ENCODE measurements at regions not wholly inside any gene's neighbourhood (a gene's known extent, or its start where the extent isn't known, plus 50 kb on each side); places are given as distances from the start of the nearest gene placed in this dataset.

- DNase-seq (ENCODE audit: low spot score), result no peak
Observed at GRCh38 chr21:40985370-40985769, 138.4 kb upstream of the DSCAM start.

- no peak for DNase-seq (ENCODE audit: low spot score)
Observed at GRCh38 chr21:40990366-40990765, 143.4 kb upstream of the DSCAM start.

- DNase-seq (ENCODE audit: low spot score), result no peak
Observed at GRCh38 chr21:40997831-40998230, 150.9 kb upstream of the DSCAM start.

GRCh38 chr21:41000838-41001237, 153.9 kb upstream of the DSCAM start:
- no peak for DNase-seq (ENCODE audit: low spot score)

- DNase-seq (ENCODE audit: low spot score), result no peak
Observed at GRCh38 chr21:41006636-41007035, 159.7 kb upstream of the DSCAM start.

GRCh38 chr21:41008351-41008750, 159.6 kb upstream of the BACE2 start:
- no peak for DNase-seq (ENCODE audit: low spot score)

GRCh38 chr21:41008974-41009373, 159.0 kb upstream of the BACE2 start:
- DNase-seq (ENCODE audit: low spot score), result no peak

GRCh38 chr21:41009398-41010100, 158.4 kb upstream of the BACE2 start:
- DNase-seq (ENCODE audit: low spot score), result no peak

GRCh38 chr21:41010101-41010435, 157.9 kb upstream of the BACE2 start:
- DNase-seq (ENCODE audit: low spot score), result no peak

GRCh38 chr21:41011098-41011731, 156.7 kb upstream of the BACE2 start:
- no peak for DNase-seq (ENCODE audit: low spot score)

- DNase-seq (ENCODE audit: low spot score), result no peak
Observed at GRCh38 chr21:41011951-41012366, 156.0 kb upstream of the BACE2 start.

- no peak for DNase-seq (ENCODE audit: low spot score)
Observed at GRCh38 chr21:41012425-41012824, 155.5 kb upstream of the BACE2 start.

GRCh38 chr21:41016472-41016871, 151.5 kb upstream of the BACE2 start:
- no peak for DNase-seq (ENCODE audit: low spot score)

- DNase-seq (ENCODE audit: low spot score), result no peak
Observed at GRCh38 chr21:41018431-41018830, 149.5 kb upstream of the BACE2 start.

- DNase-seq (ENCODE audit: low spot score), result no peak
Observed at GRCh38 chr21:41023936-41024335, 144.0 kb upstream of the BACE2 start.

- DNase-seq (ENCODE audit: low spot score), result no peak
Observed at GRCh38 chr21:41024341-41024740, 143.6 kb upstream of the BACE2 start.

- DNase-seq (ENCODE audit: low spot score), result no peak
Observed at GRCh38 chr21:41024746-41025254, 143.2 kb upstream of the BACE2 start.

- no peak for DNase-seq (ENCODE audit: low spot score)
Observed at GRCh38 chr21:41029571-41029970, 138.4 kb upstream of the BACE2 start.

- no peak for DNase-seq (ENCODE audit: low spot score)
Observed at GRCh38 chr21:41031701-41032220, 136.2 kb upstream of the BACE2 start.

- no peak for DNase-seq (ENCODE audit: low spot score)
Observed at GRCh38 chr21:41032541-41032940, 135.4 kb upstream of the BACE2 start.

- DNase-seq (ENCODE audit: low spot score), result no peak
Observed at GRCh38 chr21:41037212-41037611, 130.7 kb upstream of the BACE2 start.

- DNase-seq (ENCODE audit: low spot score), result no peak
Observed at GRCh38 chr21:41037936-41038335, 130.0 kb upstream of the BACE2 start.

GRCh38 chr21:41043014-41043413, 124.9 kb upstream of the BACE2 start:
- no peak for DNase-seq (ENCODE audit: low spot score)

Measured in activated CD4-positive, alpha-beta T cell treated with anti-CD3 and anti-CD28 coated beads, Interleukin-2, Interleukin-4, amounts not matched to agents 100 ng/mL and 50 ng/mL, durations not matched to agents 16 hours and 8 hours (primary cell).